ENCODE measurements at regions not wholly inside any gene's neighbourhood (a gene's known extent, or its start where the extent isn't known, plus 50 kb on each side); places are given as distances from the start of the nearest gene placed in this dataset.
A peak's percentile ranks its signal among the peaks of the same experiment; 100 is the strongest.

DNA sequence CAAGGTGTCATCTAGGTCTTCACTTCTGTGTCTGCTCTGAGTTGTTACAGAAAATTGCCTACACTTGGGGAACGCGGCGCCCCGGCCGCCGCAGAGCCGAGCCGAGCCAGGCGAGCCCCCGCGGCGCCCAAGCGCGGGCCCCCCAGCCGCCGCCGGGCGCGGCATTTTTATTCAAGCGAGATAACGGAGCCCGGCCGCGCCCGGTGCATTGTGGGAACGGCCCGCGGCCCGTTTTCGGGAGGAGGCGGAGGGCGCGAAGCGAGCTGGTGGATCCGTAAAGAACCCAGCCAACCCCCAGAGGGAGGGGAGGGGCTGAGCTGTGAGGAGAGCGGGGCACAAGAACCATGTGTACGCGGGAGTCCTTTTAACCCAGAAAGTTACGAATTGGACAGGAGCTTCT, 191.8 kb downstream of the FTCDNL1 start:
- DNase-seq (ENCODE audit: low read depth, low spot score) = no peak
- no peak overlapping the region for H3K4me3 ChIP-seq (ENCODE audit: low read length)

DNA sequence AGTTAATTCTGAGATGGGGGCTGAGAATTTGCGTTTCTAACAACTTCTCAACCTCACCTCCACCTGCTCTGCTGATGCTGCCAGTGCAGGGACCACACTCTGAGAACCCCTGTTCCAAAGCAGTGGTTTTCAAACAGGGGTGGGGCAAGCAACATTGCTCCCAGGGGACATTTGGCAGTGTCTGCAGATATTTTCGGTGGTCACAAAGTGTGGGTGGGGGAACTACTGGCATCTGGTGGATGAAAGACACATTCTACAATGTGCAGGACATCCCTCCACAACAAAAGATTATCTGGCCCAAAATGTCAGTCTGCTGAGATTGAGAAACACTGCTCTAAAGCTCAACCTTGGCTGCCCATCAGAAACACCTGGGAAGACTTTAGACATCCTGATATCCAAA, 188.7 kb upstream of the SATB2 start:
- H3K4me3 ChIP-seq (ENCODE audit: low read length) = no peak overlapping the region
- DNase-seq (ENCODE audit: low read depth, low spot score) = no peak

DNA sequence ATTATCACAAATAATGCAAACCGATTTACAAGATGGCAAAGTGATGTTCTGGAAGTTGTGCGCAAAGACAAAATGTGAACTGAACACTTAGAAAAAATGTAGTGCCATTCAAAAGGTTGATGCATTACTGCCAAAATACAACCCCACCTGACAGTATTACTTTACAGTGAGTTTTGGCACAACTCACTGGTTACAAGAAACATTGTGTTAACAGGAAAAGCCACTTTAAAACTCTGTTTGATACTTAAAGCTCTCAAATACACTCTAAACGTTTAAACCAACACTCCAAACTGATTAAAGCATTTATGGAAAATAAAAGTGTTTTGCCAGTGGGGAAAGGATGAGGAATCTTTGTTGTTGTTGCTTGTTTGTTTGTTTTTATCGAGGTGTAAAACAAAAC, 173.4 kb upstream of the SATB2 start:
- H3K4me3 ChIP-seq (ENCODE audit: low read length) = no peak overlapping the region
- no peak for DNase-seq (ENCODE audit: low read depth, low spot score)

DNA sequence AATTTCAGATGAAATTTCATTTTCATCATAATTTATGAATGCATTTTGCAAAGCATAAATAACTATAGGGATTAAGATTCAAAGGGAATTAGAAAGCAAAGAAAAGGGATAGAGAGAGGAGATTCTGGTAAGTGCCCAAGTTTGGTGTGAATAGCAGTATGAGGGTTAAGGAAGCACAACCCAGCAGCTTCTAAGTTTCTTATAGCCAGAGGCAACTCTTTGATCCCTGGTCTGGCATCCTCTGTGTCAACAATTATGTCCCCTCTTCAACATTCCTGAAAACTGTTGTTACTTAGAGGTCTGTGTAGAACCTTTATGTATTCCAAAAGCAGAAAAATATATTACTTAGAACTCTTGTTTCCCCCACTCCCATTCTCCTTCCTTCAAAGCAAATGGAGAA, 171.6 kb upstream of the SATB2 start:
- H3K4me3 ChIP-seq (ENCODE audit: low read length) = no peak overlapping the region
- DNase-seq (ENCODE audit: low read depth, low spot score) = no peak

DNA sequence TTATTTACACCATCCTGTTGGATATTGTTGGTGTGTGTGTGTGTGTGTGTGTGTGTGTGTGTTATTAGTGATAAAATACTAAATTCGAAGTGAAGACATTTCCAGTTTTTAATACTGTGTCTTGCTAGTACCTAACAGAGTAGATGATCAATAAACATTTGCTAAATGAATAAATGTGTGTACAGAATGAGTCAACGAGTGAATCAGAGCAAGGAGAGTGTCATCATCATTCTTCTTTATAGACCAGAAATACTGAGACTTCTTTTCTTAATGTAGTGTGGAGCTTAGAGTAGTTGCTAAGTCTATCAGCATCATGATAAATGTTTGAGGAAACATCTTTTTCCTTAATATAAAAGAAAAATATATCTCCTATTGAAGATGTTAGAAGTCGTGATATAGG, 169.7 kb upstream of the SATB2 start:
- no peak for DNase-seq (ENCODE audit: low read depth, low spot score)
- H3K4me3 ChIP-seq (ENCODE audit: low read length) = no peak overlapping the region

DNA sequence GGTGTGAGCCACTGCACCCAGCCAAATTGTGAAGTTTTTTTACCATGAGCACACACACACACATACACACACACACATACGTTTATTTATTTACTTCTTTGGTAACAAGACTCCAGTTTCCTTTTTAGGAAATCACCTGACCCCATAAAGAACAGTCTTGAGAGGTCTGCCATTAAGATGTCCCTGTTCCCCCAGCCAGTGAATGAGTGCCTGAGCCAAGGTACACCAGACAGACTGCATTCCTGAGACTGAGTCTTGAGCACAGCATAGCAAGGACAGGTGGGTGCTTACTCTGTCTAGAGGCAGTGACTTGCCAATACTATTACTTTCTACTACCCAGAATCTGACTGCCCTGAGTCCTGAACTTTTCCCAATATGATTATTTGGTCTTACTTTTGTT, 167.2 kb upstream of the SATB2 start:
- H3K4me3 ChIP-seq (ENCODE audit: low read length) = no peak overlapping the region

DNA sequence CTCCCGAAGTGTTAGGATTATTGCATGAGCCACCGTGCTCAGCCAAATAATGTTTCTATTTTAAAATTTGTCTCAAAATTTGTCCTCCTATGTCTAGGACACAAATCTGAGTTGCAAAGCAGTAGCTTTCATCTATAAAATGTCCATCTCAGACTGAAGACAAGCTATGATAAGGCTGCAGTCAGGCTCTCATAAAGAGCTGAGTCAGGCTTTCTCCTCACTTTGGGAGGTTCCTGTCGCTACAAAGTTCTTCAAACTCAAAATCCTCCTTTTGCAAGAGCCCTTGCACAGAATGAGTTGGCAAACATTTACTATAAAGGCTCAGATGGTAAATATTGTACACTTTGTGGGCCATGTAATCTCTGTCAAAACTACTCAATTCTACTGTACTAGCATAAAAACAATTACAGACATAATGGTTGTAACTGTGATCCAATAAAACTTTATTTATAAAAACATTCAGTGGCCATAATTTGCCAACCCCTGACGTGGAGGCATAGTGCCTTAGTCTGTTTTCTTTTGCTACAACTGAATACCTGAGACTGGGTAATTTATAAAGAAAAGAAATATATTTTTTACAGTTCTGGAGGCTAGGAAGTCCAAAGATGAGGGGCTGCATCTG, 154.9 kb upstream of the SATB2 start:
- DNase-seq (ENCODE audit: low read depth, low spot score) = no peak
- H3K4me3 ChIP-seq (ENCODE audit: low read length) = no peak overlapping the region

More for the DNA sequence above, 167.2 kb upstream of the SATB2 start:
- DNase-seq (ENCODE audit: low read depth, low spot score) = no peak

DNA sequence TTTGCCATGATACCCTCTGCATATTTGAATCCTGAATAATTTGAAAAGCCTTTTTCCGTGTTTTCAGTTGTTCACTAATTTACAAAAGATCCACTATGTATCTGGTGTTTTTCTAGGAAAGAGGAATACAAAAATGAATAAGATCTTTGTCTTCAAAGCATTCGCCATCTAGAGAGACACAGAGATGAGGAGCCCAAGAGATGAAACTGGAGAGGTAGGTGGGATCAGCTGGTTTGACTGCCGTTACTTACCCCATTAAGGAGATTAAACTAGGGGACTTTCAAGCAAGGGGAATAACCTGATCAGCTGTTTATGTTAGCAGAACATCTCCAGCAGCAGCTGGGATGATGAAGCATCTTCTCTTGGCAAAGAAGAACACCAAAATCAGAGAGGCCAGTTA, 150.2 kb upstream of the SATB2 start:
- no peak for DNase-seq (ENCODE audit: low read depth, low spot score)

DNA sequence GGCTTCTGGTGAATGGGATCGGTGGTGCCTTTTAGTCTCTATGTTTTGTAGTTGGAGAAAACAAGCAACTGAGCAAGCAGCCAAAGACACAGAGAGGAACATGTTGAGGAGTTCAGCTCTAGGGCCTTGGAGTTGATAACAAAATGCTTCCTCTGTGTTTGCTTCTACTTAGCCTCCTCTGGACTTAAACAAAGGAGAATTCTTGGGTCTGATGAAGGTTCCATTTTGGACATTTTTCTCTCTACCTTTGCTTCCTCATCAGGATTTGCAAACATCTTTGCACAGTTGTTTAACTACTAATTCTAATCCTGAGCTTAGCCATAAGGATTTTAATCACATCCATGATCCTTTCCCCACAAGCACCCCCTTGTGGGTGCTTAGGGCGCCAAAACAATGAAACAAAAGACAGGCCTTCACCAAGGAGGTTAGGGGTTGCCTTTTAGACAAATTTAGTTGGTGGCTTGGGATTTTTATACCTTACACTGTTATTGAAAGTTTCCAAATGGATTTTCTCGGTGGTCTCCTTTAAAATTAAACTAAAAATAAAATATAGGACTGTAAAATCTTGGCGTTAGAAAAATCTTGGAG, 148.5 kb upstream of the SATB2 start:
- no peak overlapping the region for H3K4me3 ChIP-seq (ENCODE audit: low read length)
- DNase-seq (ENCODE audit: low read depth, low spot score) = no peak

More for the DNA sequence above, 150.2 kb upstream of the SATB2 start:
- H3K4me3 ChIP-seq (ENCODE audit: low read length) = no peak overlapping the region

DNA sequence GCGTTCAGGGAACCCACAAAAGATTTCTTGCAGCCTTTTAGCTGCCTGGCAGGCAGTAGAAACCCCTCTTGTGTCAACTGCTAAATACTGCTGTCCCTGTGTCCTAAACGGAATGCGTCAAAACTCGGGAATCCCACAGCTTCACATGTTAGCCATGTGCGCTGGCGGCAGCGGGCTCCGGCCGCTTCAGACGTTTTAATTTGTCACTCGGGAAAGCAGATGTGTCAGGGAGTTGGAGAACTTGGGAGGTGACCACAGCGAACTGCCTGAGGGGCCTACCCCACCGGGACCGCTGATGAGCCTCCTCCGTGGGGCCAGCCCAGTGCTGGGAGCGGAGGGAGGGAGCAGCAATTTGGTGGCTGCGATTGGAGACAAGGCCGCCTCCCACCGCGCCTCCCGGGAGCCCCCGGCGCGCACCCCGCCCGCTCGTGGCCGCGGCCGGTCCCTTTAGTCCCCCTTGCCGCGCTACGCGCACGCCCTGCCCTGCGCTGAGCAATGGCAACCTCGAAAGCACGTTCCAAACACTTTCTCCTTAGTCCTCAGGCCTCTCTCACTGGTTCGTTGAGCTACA, 146.1 kb upstream of the SATB2 start:
- no peak for DNase-seq (ENCODE audit: low read depth, low spot score)
- H3K4me3 ChIP-seq (ENCODE audit: low read length) = no peak overlapping the region

DNA sequence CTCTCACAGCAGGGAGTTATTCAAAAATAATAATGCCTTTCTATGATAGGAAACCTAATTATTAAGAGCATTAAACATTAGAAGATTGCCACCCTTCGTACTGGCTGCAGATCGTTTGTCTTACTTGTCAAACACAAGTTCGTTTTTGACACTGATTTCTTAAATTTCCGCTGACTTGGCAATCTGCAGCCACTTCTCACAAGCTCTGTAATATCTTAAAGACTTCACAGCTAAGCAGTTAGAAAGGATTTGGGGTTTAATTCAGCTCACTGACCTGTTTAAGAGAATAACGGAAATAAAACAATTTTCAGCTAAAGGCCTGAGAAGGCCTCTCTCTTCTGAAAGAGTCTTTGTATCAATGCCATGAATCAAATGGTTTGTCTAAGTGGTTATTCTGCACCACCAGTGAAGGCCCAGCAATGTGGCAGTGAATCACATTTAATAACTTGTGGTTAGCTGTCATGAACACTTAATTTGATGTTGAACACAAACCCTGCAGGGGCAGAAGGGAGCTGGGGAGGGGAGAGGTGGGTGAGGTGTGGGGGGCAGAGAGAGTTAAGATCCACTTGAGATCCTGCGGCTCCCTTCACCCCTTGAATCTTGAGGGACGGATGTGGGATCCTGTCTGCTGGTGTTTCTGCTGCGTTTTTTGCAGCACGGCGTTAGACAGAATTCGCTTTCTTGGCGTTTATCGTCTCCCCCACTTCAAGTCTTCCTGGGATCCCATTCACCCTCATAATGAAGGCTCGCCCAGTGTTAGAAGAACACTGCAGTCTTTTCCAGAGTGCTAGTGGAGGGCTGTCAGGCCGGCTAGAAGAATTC, 145.4 kb upstream of the SATB2 start:
- DNase-seq (ENCODE audit: low read depth, low spot score) = no peak
- no peak overlapping the region for H3K4me3 ChIP-seq (ENCODE audit: low read length)

DNA sequence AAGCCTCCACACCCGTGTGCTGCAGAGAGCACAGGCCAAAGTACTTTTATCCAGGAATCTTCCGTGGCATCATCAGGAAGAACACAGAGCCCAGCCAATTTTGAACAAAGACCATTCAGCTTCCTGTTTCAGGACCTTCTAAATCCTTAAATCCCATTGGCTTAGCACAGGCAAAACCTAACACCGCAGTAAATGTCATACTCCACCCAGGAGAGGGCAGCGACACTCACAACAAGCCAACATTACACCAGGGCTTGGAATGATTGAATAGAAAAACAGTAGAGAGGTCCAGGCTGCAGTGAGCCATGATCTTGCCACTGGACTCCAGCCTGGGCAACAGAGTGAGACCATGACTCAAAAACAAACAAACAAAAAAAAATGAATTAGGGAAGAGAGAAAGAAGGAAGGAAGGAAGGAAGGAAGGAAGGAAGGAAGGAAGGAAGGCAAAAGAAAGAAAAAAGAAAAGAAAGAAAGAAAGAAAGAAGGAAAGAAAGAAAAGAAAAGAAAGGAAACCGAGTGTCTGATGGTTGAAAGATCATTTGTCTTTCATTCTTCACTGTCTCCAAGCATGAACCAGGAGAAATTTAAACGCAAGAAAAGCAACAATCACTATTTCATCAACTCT, 144.6 kb upstream of the SATB2 start:
- DNase-seq (ENCODE audit: low read depth, low spot score) = no peak
- H3K4me3 ChIP-seq (ENCODE audit: low read length) = no peak overlapping the region

DNA sequence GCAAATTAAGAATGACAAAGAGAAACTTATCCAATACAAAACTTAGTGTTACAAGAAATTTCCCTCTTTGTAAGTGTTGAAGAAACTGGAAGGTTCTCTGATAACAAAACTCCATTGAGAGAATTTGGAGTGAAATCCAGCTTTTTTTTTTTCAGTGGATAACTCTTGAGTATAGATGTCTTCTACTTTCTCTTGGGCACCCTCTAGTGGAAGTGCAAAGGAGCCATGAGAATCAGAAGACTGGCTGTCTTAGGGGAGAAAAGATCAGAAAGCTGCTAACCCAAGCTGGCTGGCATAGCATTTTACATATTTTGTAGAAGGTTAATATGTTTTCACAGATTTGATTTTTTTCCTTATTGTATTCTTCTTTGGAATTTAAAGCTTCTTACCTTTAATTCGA, 138.8 kb upstream of the SATB2 start:
- no peak overlapping the region for H3K4me3 ChIP-seq (ENCODE audit: low read length)
- peak; percentile 14 for DNase-seq (ENCODE audit: low read depth, low spot score)

DNA sequence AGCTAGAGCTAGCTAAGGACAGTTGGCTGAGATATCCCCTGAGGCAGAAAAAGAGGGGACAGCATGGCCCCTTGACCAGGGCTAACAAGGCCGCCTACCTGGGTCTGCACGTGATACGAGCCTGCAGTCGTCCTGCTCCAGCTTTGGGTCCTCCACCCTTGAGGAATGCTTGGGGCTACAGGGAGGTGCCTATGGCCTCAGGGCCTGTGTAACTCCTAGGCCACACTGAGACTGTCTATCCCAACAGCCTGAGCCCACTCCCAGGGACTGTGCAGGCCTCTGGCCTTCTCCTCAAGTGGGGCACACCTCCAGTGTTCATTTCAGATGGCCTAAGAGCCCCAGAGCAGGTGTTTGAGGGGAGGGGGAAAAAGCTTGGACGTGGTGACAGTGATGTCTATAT, 136.7 kb upstream of the SATB2 start:
- H3K4me3 ChIP-seq (ENCODE audit: low read length) = no peak overlapping the region
- DNase-seq (ENCODE audit: low read depth, low spot score) = no peak

DNA sequence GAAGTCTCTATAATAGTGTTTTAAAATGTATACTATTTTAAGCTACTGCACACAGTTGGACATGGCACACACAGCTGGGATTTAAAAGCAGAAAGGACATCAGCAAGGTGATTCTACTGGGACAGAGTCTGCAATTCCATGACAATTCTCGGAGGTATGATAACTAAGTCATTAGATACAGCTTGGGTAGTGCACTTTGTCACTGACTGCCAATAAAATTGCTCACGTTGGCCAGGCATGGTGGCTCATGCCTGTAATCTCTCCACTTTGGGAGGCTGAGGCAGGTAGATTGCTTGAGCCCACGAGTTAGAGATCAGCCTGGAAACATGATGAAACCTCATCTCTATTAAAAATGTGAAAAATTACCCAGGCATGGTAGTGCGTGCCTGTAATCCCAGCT, 134.1 kb upstream of the SATB2 start:
- DNase-seq (ENCODE audit: low read depth, low spot score) = no peak
- H3K4me3 ChIP-seq (ENCODE audit: low read length) = no peak overlapping the region

DNA sequence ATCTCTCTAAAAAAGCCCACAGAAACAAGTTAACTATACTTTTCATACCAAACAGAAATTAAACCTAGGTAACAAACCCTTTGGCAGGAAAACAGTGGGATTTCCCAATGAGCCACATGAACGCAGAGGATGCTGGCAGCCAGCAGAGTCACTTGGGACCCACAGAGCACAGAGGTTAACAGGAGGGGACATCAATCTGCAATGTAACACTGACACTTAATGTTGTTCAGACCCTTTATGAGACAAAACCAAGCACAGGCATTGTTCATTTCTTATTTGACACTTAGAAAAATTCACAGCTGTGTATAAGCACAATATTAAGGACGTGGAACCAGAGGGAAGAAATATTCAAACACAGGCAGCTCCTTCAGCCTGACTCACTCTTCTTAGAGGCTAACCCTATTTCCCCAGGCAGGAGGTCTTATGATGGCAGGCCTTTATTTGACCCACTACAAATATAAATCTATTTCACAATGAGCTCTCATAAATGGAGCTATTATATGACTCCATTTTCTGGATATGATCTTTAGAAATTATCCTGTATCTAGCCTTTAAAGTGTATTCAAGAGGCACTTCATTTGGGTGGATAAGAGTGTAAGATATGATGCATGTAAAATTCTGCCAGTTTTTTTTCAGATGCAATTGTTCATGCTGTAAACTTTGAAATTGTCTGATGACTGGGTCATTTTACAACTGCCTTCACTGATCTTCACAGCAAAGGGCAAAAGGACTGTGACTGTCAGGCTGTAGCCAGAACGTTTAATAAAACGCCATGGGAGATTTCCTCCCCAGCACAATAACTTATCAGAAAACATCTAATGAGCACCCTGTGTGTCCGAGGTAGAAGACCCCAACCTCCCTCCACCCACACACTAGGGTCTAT, 132.8 kb upstream of the SATB2 start:
- no peak for DNase-seq (ENCODE audit: low read depth, low spot score)
- H3K4me3 ChIP-seq (ENCODE audit: low read length) = no peak overlapping the region

DNA sequence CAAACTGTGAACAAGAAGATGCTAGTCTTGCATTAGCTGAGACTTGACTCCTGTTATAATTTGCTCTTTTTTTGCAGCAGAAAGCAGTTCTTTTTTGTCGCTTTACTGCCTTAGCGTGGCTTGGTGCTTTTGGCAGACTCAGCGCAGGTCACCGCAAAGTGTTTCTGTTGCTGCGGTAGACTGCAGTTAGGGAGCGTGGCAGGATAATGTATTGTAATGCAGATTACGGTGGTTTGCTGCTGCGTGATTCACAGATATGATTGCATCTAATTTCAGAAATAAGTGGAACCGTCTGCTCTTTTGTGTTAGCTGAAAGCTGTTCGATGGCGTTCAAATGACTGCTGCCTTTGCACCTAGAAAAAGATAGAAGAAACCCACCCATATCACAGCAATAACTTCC, 131.6 kb upstream of the SATB2 start:
- no peak overlapping the region for H3K4me3 ChIP-seq (ENCODE audit: low read length)
- no peak for DNase-seq (ENCODE audit: low read depth, low spot score)

DNA sequence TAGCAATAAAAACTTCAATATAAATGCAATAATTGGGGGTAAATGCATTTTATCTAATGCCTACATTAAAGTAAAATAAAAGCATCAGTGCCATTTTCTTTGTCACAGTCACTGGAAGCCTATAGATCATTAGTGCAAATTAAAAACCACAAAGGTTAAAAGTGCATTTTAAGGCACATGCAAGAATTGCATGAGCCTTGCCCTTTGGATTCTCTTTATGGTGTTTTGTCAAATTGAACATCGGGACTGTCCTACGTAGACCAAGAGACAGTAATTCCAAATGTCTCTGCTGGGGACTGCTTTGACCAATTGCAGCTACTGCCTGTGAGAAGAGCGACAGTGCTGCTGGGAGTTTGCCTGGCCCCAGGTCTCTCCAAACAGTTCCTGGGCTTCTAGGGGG, 130.3 kb upstream of the SATB2 start:
- no peak overlapping the region for H3K4me3 ChIP-seq (ENCODE audit: low read length)
- no peak for DNase-seq (ENCODE audit: low read depth, low spot score)

DNA sequence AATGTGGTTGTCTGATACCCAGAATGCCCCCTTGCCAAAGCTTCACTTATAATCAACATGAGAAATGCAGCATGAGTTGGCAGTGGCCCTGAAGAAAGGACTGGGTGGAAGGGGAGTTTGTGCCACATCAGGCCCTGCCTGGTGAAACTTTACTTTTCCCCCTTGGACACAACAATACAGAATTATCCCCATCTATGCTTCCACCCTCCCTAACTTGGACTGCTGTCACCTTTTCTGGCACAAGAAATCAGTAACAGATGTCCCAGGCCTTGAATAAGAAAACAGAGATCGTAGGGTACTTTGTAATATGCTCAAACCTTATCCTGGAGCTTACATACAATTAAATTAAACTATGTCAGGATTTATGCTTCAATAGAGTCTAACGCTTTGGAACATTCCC, 128.9 kb upstream of the SATB2 start:
- no peak for DNase-seq (ENCODE audit: low read depth, low spot score)

More for the DNA sequence above, 128.9 kb upstream of the SATB2 start:
- no peak overlapping the region for H3K4me3 ChIP-seq (ENCODE audit: low read length)
